Activated CD4-positive, alpha-beta T cell treated with anti-CD3 and anti-CD28 coated beads, Interleukin-2, amount 10 ng/mL, durations not matched to agents 7 days and 5 days (primary cell): ENCODE measurements at regions not wholly inside any gene's neighbourhood (a gene's known extent, or its start where the extent isn't known, plus 50 kb on each side); places are given as distances from the start of the nearest gene placed in this dataset.
"Not testable (repeated sequence)": the region's sequence is repeated elsewhere in the genome, so short reads cannot be mapped to it uniquely, and the experiment has no call there.

ENCODE experiments used
- CTCF ChIA-PET: fragments of 350-600 bp; sonication (Branson Sonifier 250); formaldehyde crosslinking; loops from one replicate; lab custom pipeline; 2021; ENCODE audit warnings: antibody characterized with exemption; lab: Charles Lee
- POLR2A ChIA-PET: fragments of 350-600 bp; sonication (Branson Sonifier 250); formaldehyde crosslinking; loops from one replicate; lab custom pipeline; 2021; ENCODE audit warnings: antibody characterized with exemption; lab: Charles Lee
- DNase-seq: peaks from one replicate; pipeline ENCODE4 v3.0.0-alpha.2; 2020
- H3K27ac Mint-ChIP-seq: one replicate; pipeline ENCODE4 v1.8.0; 2021; ENCODE audit warnings: mild to moderate bottlenecking, moderate library complexity, mixed read lengths
- H3K27me3 Mint-ChIP-seq: one replicate; pipeline ENCODE4 v1.8.0; 2021; ENCODE audit warnings: mixed read lengths
- H3K36me3 Mint-ChIP-seq: one replicate; pipeline ENCODE4 v1.8.0; 2021; ENCODE audit warnings: low read depth, mixed read lengths
- H3K4me1 Mint-ChIP-seq: one replicate; pipeline ENCODE4 v1.8.0; 2021; ENCODE audit warnings: mixed read lengths
- H3K4me3 Mint-ChIP-seq: one replicate; pipeline ENCODE4 v1.8.0; 2021; ENCODE audit warnings: mild to moderate bottlenecking, moderate library complexity, mixed read lengths
- H3K9me3 Mint-ChIP-seq: one replicate; pipeline ENCODE4 v1.8.0; 2021; ENCODE audit warnings: mixed read lengths

- DNase-seq: no peak
- ChIA-PET CTCF (no interaction called here), POLR2A (no interaction called here)
- H3K9me3 Mint-ChIP-seq: no peaks in the 10 kb centered on the region
- H3K4me1 Mint-ChIP-seq: no peaks in the 10 kb centered on the region
- peaks cover 7% of the 10 kb centered on the region for H3K27me3 Mint-ChIP-seq
- H3K36me3 Mint-ChIP-seq: no peaks in the 10 kb centered on the region
- H3K4me3 Mint-ChIP-seq: no peak overlapping the region
- H3K27ac Mint-ChIP-seq: no peak overlapping the region
Measured at GRCh38 chr3:155995525-155996370, 124.6 kb upstream of the KCNAB1 start.

- POLR2A ChIA-PET: no interaction called here
Measured at GRCh38 chr3:155996882-155997281, 123.5 kb upstream of the KCNAB1 start.

GRCh38 chr3:155998173-155998572 lies 122.2 kb upstream of the KCNAB1 start:
- H3K4me1 Mint-ChIP-seq, POLR2A ChIA-PET, CTCF ChIA-PET, H3K27ac Mint-ChIP-seq, H3K9me3 Mint-ChIP-seq, DNase-seq, H3K4me3 Mint-ChIP-seq, H3K36me3 Mint-ChIP-seq: not testable (repeated sequence)
- peaks cover 17% of the 10 kb centered on the region for H3K27me3 Mint-ChIP-seq

More at GRCh38 chr3:155996882-155997281, 123.5 kb upstream of the KCNAB1 start:
- CTCF ChIA-PET: no interaction called here
- no peaks in the 10 kb centered on the region for H3K4me1 Mint-ChIP-seq
- no peaks in the 10 kb centered on the region for H3K9me3 Mint-ChIP-seq
- no peaks in the 10 kb centered on the region for H3K36me3 Mint-ChIP-seq
- H3K27ac Mint-ChIP-seq: no peak overlapping the region
- peaks cover 12% of the 10 kb centered on the region for H3K27me3 Mint-ChIP-seq
- no peak for DNase-seq
- no peak overlapping the region for H3K4me3 Mint-ChIP-seq

- no peak for DNase-seq
- Mint-ChIP-seq H3K36me3 (no peaks in the 10 kb centered on the region), H3K4me1 (no peaks in the 10 kb centered on the region), H3K9me3 (no peaks in the 10 kb centered on the region), H3K4me3 (no peak overlapping the region), H3K27ac (no peak overlapping the region), H3K27me3 (peaks cover 16% of the 10 kb centered on the region)
- CTCF ChIA-PET: no interaction called here
- POLR2A ChIA-PET: no interaction called here
Measured at GRCh38 chr3:156005736-156006135, 114.6 kb upstream of the KCNAB1 start.

- Mint-ChIP-seq H3K27ac (no peak overlapping the region), H3K27me3 (peaks cover 18% of the 10 kb centered on the region), H3K9me3 (no peaks in the 10 kb centered on the region), H3K4me3 (no peak overlapping the region), H3K4me1 (no peaks in the 10 kb centered on the region), H3K36me3 (no peaks in the 10 kb centered on the region)
- POLR2A ChIA-PET: no interaction called here
- no peak for DNase-seq
- CTCF ChIA-PET: interaction anchor here (0.9 to 1.0 kb wide), 2 partner anchors 204 to 205 kb away, joined by 3 read pairs; partner anchors contain the start of gene C3orf33
Measured at GRCh38 chr3:156010829-156011228, 109.5 kb upstream of the KCNAB1 start.

- no peak overlapping the region for H3K4me3 Mint-ChIP-seq
- no peak overlapping the region for H3K27ac Mint-ChIP-seq
- ChIA-PET POLR2A (no interaction called here), CTCF (no interaction called here)
- no peaks in the 10 kb centered on the region for H3K9me3 Mint-ChIP-seq
- no peaks in the 10 kb centered on the region for H3K36me3 Mint-ChIP-seq
- H3K4me1 Mint-ChIP-seq: no peaks in the 10 kb centered on the region
- no peak for DNase-seq
- peaks cover 14% of the 10 kb centered on the region for H3K27me3 Mint-ChIP-seq
Measured at GRCh38 chr3:156014489-156014888, 105.9 kb upstream of the KCNAB1 start.

- H3K36me3 Mint-ChIP-seq: no peaks in the 10 kb centered on the region
- H3K27ac Mint-ChIP-seq: no peak overlapping the region
- no peak for DNase-seq
- H3K4me3 Mint-ChIP-seq: no peak overlapping the region
- H3K9me3 Mint-ChIP-seq: no peaks in the 10 kb centered on the region
- H3K4me1 Mint-ChIP-seq: no peaks in the 10 kb centered on the region
- ChIA-PET POLR2A (no interaction called here), CTCF (no interaction called here)
- H3K27me3 Mint-ChIP-seq: peaks cover 10% of the 10 kb centered on the region
Measured at GRCh38 chr3:156016902-156017301, 103.5 kb upstream of the KCNAB1 start.

GRCh38 chr3:156017352-156018030 lies 102.9 kb upstream of the KCNAB1 start:
- Mint-ChIP-seq H3K9me3 (no peaks in the 10 kb centered on the region), H3K27ac (no peak overlapping the region)
- POLR2A ChIA-PET: no interaction called here

GRCh38 chr3:156024904-156025533 lies 95.4 kb upstream of the KCNAB1 start:
- no peaks in the 10 kb centered on the region for H3K36me3 Mint-ChIP-seq

More at GRCh38 chr3:156017352-156018030, 102.9 kb upstream of the KCNAB1 start:
- Mint-ChIP-seq H3K4me3 (no peak overlapping the region), H3K27me3 (peaks cover 8% of the 10 kb centered on the region), H3K4me1 (no peaks in the 10 kb centered on the region), H3K36me3 (no peaks in the 10 kb centered on the region)
- no peak for DNase-seq
- CTCF ChIA-PET: no interaction called here

GRCh38 chr3:156029208-156029607 lies 91.2 kb upstream of the KCNAB1 start:
- Mint-ChIP-seq H3K4me1 (no peaks in the 10 kb centered on the region), H3K27me3 (peaks cover 6% of the 10 kb centered on the region), H3K36me3 (no peaks in the 10 kb centered on the region), H3K9me3 (no peaks in the 10 kb centered on the region), H3K27ac (no peak overlapping the region), H3K4me3 (no peak overlapping the region)
- ChIA-PET POLR2A (no interaction called here), CTCF (no interaction called here)
- DNase-seq: no peak

More at GRCh38 chr3:156024904-156025533, 95.4 kb upstream of the KCNAB1 start:
- Mint-ChIP-seq H3K4me1 (no peaks in the 10 kb centered on the region), H3K9me3 (no peaks in the 10 kb centered on the region), H3K27ac (no peak overlapping the region), H3K4me3 (no peak overlapping the region), H3K27me3 (peaks cover 11% of the 10 kb centered on the region)
- DNase-seq: no peak
- CTCF ChIA-PET: no interaction called here
- POLR2A ChIA-PET: no interaction called here

- no peak for DNase-seq
- H3K27ac Mint-ChIP-seq: peak overlapping the region; percentile 43
- no peaks in the 10 kb centered on the region for H3K9me3 Mint-ChIP-seq
- POLR2A ChIA-PET: no interaction called here
- no peaks in the 10 kb centered on the region for H3K36me3 Mint-ChIP-seq
- no peak overlapping the region for H3K4me3 Mint-ChIP-seq
- peaks cover 1% of the 10 kb centered on the region for H3K27me3 Mint-ChIP-seq
- CTCF ChIA-PET: interaction anchor here (1.1 kb wide), 1 partner anchor 13 kb away, joined by 3 read pairs; no protein-coding TSS in a partner anchor
- H3K4me1 Mint-ChIP-seq: no peaks in the 10 kb centered on the region
Measured at GRCh38 chr3:156030723-156031122, 89.7 kb upstream of the KCNAB1 start.

GRCh38 chr3:156033428-156033827 lies 87.0 kb upstream of the KCNAB1 start:
- H3K4me3 Mint-ChIP-seq: no peak overlapping the region
- ChIA-PET CTCF (interaction anchor here (1.0 kb wide), 1 partner anchor 23 kb away, joined by 3 read pairs; no protein-coding TSS in a partner anchor), POLR2A (no interaction called here)
- H3K27ac Mint-ChIP-seq: no peak overlapping the region
- H3K9me3 Mint-ChIP-seq: no peaks in the 10 kb centered on the region
- no peaks in the 10 kb centered on the region for H3K36me3 Mint-ChIP-seq
- DNase-seq: no peak
- no peaks in the 10 kb centered on the region for H3K4me1 Mint-ChIP-seq
- peaks cover 1% of the 10 kb centered on the region for H3K27me3 Mint-ChIP-seq

- ChIA-PET POLR2A (no interaction called here), CTCF (no interaction called here)
- H3K27me3 Mint-ChIP-seq: peaks cover 3% of the 10 kb centered on the region
Measured at GRCh38 chr3:156035158-156035557, 85.2 kb upstream of the KCNAB1 start.

More at GRCh38 chr3:156035158-156035557, 85.2 kb upstream of the KCNAB1 start:
- H3K9me3 Mint-ChIP-seq: no peaks in the 10 kb centered on the region
- no peaks in the 10 kb centered on the region for H3K36me3 Mint-ChIP-seq
- no peaks in the 10 kb centered on the region for H3K4me1 Mint-ChIP-seq
- DNase-seq: no peak
- H3K4me3 Mint-ChIP-seq: no peak overlapping the region
- H3K27ac Mint-ChIP-seq: no peak overlapping the region
